HG02763 (cell line): ENCODE measurements at regions not wholly inside any gene's neighbourhood (a gene's known extent, or its start where the extent isn't known, plus 50 kb on each side); places are given as distances from the start of the nearest gene placed in this dataset.

Experiments
- ATAC-seq: cut with Tn5 transposase; IDR thresholded peaks from one replicate; pipeline ENCODE4 v1.9.1; 2021; ENCODE audit warnings: mild to moderate bottlenecking, moderate library complexity; ENCODE audit not compliant: unreplicated experiment

DNA sequence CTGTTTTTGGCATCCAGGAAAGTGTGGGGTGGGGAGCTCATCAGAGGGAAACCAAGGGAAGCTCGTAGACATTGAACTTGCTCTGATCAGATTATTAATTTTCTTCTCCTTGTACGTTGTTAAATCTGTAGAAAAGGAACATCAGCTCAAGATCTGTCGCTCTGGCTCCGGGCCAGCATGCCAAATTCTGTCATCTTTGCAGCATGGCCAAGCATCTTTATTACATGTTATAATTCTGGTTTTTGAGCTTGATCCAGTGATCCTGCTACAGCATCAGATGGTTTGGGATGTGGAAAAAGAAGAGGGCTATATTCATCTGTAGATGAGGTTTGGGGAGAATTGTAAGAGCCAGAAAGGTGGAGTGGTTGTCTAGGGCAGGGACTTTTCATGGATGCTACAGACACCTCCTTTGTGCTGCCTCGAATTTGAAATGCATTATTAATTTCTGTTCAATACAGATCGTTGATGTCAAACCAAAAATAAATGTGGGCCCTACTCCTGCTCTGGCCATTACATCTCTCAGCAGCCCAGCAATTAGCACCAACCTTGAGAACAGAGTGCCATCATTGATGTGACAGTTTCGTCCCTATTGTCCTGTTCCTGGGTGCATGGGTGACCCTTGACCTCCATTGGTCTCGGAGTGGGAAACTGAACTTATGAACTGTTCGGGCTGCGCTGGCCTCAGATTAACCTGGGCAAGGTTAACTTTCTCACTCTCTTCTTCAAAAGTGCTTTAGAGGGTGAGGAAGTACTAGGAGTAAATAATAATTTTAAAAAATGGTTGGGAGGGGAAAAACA is 250.8 kb downstream of the SOX4 start:
- no peak for ATAC-seq

DNA sequence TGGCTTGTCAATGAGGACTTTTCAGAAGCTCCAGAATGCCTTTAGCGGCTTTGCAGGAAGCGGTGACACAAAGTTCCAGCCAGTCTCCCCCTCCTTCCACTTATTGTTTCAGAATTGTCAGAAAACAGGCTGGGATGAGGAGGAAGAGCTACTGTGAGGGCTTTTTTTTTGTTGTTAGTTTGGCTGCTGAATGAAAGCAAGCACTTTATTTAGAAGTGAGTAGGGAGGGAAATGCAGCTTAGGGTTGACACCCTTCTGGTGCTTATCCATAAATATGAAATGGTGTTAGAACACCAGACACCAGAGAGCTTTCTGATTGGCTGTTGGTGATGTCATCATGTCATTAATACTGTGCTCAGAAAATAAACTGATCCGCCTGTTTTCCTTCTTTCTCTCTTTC is 251.5 kb downstream of the SOX4 start:
- ATAC-seq, result no peak

DNA sequence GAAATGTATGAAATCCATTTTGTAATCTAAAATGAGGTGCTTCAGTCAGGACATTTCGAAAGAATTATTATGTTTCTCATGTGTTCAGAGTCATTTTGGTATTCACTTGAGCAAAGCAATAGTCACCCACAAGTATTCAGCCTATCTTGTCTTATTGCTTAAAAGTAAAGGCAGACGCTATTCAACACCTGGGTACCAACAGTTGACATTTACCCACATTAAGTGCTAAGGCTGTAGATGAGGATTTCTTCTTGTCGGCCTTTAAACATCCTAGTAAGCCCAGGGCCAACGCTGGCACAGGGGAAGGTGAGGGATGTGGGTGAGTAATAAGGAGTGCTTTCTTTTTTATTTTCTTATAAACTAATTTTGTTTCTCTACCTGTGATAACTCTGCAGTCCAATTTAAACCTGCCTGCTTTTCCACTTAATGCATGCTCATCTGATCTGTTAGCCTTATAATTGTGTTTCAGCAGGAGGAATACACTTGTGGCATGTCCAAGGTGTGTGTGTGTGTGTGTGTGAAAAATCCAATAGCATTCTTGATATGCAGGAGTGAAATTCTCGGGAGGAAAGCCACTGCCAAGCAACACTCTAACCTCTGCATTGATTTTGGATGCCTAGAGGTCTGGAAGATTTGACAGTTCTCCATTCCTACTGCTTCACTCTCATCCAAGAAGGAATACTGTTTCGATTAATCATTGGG is 252.0 kb downstream of the SOX4 start:
- ATAC-seq, result no peak

DNA sequence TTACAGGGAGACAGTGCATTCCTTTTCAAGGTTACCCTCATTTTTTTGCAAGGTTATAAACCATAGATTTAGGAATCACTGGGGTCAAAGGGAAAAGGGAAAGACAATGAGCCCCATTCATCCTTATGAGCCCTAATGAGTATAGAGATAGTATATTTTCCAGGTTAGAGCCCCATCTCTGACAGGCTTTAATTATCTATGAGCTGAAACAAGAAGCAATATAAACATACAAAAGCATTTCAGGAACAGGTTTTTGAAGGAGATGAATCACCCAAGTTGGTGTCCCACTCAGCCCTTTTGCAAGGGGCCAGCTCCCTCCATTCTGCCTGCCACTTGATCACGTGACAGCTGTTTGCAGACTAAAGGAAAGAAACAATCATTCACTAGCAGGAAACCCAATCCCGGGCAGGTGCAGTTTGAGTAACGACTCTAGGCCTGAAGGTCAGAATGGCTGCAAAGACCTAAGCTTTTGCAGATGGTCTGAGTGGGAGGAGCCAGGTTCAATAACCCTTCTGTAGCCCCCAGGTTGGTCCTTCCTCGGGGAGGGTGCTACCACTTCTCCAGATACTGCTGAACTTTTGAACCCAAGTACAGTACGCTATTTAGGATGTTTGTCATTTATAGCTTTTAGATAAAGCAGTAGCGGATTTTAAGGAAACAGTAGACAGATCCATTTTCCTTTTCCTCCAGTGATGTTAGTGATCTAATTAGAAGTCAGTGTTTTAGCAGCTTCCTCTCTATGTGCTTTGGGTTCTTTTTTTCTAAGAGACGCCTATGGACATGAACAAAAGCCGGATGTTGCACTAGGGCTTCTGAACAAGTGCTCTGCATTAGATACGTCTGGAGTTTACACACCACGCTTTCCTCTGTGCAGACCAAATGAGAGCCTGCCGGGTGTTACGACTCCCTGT is 253.2 kb downstream of the SOX4 start:
- peak; percentile 44 for ATAC-seq

DNA sequence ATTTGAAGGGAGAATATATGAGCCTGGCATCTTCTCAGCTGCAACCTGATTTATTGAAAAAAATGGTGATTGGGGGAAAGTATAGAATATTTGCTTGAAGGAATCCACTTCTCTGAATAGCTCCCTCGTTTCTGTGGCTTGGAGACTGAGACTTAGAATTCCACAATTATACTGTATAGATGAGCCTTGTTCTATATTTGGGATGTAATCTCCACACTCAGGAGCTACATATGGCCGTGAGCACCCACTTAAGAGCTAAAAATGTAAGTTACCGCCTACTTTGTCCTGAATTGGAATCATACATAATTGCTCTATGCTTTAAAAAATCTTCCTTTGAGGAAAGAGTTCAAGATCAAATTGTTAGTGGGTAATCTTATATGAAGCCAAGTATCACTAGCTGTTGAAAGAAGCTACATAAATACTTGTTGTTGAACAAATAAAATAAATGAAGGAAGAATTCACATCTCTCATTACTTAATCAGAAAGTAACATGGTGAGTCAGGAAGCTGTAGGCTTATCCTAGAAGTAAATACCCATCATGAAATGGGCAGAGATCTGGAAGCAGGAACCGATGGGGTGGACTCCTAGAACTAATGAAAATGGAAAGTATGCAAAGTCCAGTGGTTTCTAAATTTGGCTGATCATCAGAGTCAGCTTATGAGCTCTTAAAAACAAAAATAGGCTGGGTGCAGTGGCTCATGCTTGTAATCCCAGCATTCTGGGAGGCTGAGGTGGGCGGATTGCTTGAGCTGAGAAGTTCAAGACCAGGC is 254.3 kb downstream of the SOX4 start:
- no peak for ATAC-seq

DNA sequence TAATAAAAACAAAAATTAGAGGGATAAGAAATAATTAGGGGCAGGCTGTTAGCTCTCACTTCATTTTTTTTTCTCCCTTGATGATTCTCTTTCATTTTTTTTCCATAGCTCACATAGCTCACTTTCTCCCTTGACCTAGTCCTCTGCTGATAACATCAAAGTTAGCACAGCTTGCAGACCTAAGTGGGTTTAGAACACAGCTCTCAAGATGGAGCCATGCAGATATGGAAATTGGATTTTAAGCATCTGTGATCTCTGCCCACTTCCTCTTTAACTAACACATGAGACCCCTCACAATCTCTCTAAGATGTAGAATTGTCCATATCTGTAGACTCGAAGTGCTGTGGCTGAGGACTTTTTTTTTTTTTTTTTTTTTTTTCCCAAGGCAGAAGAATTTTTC is 257.1 kb downstream of the SOX4 start:
- no peak for ATAC-seq

DNA sequence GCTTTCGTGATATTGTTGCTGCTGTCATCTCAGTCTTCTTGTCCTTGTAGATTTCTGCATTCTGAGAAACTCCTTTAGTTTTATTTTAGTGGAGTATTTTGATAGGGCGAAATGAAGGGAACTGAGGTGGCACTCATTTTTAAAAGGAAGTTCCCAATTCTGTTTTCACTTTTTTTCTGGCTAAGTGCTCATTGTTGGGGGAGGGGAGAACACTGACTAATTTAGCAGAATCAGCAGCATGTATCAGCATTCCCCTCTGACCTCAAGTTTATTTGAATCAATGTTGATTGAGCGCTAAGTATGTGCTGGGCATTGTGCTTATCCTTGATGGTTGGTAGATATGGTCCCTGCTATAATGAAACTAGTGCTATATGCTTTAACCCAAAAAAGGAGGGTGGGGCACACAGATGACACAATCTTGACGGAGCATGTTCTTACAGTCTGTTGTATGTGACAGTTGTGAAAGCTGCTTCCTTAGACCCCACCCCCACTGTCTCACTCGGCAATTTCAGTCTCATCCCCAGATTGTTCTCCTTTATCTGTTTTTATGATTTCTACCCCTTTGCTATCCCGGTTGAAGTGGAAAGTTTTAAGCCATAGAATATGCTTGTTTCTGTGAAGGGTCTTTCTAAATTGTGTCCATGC is 262.4 kb downstream of the SOX4 start:
- no peak for ATAC-seq

DNA sequence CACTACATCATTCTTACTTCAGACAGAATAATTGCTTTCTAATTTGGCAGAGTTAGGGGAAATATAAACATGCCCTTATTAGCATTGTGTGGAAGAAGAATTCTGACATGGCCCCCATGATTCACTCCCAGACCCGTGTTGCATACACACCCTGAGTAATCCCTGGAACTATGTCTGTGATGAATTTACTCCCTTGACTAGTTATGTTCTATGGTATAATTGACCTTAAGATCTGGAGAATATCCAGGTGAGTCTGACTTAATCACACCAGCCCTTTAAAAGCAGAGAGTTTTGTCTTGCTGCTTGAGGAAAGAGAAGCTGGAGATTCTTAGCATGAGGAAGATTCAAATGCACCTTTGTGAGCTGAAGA is 262.9 kb downstream of the SOX4 start:
- no peak for ATAC-seq

DNA sequence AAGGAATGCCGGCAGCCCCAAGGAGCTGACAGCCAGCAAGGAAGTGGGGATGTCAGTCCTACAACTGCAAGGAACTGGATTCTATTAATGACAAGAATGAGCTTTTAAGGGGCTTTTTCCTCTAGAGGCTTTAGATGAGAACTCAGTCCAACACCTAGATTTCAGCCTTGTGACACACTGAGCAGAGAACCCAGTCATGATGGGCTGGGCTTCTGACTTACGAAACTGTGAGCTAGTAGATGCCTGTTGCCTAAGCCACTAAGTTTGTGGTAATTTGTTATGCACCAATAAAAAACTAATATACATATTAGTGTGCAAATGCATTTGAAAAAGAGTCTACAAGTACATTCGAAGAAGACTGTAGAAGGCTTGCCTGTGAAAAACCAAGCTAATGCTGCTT is 263.3 kb downstream of the SOX4 start:
- no peak for ATAC-seq

DNA sequence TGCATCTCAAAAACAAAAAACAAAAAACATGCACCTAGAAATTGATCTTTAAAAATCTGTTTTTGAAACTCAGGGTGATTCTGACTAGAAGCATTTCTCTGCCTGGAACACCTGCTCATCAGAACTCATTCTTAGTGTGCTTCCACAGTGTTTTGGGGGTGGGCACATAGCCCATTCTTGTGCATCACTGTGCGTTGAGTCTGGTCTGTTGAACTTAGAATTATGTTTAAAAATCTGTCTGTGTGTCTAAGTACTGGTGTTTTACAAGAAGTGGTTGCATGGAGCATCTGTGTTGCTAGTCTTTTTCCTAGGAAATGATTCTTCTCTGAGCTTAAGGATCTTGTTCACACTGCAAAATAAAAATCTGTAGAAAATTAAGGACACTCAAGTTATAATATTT is 264.5 kb downstream of the SOX4 start:
- ATAC-seq, result no peak

DNA sequence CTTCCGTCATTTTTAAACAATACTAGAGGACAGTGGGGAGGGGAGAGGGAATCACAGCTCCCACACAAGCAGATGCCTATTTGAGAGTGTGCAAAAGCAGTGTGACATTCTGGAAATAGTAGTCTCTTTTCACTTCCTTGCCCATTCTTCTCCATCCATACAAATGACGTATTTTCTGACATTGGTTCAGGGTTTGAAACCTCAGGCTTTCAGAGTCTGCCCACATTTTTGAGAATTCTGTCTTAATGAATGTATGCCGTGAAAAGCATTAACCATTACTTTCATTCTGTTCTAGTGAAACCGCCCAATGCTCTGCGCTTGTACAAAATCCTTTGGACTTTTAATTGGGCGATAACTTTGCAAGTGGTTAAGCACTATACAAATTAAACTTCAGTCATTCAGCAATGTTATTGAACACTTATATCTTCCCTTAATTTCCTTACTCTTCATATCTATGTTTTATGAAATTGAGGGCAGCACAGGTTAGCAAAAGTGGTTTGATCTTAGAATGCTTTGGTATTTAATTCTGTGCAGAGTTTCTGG is 265.7 kb downstream of the SOX4 start:
- ATAC-seq, result no peak

DNA sequence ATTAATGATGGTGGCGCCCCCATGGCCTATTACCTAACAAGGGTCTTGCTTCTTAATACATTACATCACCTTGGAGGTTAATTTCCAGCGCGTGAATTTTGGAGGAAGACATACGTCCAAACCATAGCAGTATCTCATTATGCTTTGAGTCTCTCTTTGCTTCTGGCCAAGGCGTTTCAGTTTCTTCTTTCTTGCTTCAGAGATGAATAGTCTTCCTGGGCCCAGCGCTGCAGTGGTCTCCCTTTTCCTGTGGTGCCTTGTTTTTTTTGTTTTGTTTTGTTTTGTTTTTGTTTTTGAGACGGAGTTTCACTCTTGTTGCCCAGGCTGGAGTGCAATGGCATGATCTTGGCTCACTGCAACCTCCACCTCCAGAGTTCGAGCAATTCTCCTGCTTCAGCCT is 268.4 kb downstream of the SOX4 start:
- ATAC-seq, result no peak

DNA sequence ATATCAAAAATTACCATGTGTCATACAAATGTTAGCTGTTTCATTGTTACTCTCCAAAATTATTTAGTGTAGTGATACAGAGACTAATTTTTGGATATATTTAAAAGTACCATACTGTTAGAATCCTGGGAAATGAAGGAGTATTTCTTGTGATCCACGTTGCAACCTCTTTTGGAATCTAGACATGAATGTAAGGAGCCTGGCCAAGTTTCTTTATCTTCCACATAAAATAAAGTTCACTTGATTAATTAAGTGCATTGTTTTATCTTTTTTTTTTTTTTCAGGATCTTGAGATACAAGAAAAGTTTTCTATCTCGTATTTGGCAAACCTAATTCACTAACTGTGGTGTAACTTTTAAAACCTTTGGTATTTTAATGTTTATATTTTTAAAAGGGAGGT is 270.7 kb downstream of the SOX4 start:
- ATAC-seq, result no peak

DNA sequence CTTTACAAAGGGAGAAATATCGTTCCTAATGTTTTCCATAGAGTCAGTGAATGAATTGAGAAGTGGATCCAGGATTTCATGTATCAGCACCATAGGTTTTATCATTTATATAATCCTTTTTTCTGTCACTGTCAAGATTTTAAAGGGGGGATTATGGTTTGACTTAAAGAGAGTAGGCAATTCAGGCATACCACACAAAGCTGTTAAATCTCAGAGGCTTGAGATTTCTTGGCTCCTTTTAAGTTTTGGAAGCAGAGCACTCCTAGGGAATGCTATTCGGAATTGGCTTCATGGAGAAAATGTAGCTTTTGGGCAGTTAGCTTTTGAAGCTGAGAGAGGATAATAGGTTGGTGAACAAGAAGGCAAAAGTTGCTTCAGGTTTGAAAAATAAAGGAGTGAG is 274.7 kb downstream of the SOX4 start:
- ATAC-seq, result no peak

DNA sequence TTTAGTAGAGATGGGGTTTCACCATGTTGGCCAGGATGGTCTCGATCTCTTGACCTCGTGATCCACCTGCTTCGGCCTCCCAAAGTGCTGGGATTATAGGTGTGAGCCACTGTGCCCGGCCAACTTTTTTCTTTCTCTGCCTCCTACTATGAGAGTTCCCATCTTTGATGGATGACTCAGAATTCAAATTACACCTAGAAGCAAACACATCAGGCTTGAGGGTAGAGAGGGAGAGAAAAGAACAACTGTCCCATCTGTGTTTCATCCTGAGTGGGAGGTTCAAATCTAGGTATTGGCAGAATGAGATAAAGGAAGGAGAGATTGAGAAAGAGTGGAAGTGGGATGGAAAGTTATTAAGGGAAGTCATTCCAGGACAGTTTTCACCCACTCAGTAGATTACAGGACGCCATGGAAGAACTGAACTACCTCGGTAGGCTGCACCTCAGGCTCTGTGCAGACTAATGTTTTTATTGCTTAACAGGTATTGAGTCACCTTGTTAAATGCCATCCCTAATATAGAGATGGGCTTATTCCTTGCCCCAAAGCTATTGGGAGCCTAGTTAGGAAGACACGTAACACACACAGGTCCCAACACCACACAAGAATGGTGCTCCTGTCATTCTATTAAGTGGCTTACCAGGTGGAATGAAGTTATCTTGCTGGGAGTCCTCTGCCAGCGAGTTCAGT is 275.7 kb downstream of the SOX4 start:
- ATAC-seq, result no peak

DNA sequence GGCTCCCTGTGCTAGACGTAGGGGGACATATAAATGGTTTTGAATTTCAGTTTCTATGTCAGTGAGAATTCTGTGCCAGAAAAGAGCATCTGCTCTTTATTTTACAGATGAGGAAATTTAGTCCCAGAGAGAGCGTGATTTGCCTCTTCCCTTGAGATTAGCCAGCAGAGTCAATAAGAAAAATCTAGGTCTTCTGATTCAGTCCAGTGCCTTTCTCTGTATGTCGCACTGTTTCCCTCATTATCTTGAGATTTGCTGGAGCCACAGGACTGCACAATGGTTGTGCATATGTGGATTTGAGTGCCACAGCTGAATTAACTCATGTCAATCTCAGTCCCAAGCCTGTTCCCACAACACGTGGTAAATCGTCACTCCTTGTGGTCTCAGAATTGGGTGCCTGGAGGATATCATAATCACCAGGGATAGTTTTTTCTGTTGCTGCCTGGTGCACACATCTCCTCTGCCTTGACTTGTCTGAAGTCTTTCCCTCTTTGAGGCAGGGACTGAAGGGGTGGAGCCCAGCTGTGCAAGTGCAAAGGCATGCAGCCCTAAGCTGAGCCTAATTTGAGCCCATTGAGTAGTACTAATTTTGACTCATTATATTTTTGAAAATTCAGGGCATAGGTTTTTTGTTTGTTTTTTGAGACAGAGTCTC is 276.7 kb downstream of the SOX4 start:
- no peak for ATAC-seq

DNA sequence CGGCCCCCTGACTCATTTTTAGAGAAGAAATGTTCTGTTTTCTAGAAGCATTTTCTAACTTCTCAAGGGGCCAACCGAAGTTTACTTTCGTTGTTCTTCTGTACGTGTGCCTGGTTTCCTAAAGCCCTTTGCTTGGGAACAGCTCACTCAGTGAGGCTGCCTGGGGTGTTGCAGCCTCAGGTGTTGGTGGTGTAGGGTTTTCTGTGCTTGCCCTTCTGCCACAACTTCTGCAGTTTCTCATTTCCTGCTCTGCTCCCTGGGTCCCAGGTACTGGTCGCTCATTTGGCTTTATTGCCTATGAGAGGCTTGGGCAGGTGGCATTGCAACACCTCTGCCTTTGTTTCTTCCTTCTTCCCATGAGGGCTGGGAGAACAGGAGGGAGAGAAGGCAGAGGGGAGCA is 278.3 kb downstream of the SOX4 start:
- ATAC-seq, result no peak

DNA sequence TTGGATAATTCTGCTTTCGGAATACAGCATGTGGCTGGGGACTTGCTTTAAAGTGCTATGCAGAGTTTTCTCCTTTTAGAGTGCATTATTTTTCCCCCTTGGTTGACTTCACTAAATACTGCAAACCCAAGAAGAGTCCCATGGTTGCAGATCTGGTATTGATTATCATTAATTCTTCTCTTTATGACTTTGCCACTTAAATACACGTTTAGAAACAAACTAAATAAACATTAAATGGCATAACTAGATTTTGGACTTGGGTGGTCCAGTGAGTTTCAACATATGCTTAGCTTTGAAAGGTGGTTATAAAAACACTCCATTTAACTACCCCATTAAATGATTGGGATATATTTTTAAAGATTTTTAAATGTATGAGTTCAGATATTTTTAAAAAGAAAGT is 279.2 kb downstream of the SOX4 start:
- ATAC-seq, result no peak

DNA sequence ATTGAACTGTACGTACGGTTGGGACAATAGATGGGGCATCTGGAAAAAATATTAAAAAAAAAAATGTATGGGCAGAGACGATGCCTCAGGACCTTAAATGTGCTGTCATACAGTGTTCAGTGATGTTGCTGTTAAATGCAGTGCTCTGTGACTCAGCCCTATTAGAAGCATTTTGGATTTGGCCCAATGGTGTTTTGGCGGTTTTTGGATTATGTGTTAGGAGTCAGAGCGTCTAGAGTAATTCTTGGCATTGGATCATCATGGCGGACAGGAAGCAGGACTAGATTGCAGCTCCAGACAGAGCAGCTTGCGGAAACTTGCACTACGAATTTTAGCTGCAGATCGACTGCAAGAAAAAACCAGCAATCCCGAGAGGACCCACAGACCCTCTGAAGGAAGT is 280.0 kb downstream of the SOX4 start:
- no peak for ATAC-seq
